Fibroblast of villous mesenchyme (primary cell): ENCODE measurements at regions not wholly inside any gene's neighbourhood (a gene's known extent, or its start where the extent isn't known, plus 50 kb on each side); places are given as distances from the start of the nearest gene placed in this dataset.

Experiments
- DNase-seq: peaks from one replicate; pipeline ENCODE4 v3.0.0-alpha.2; 2010; ENCODE audit warnings: low read depth
- H3K4me3 ChIP-seq: 2 replicates; pipeline ENCODE4 v1.5.1; 2011; ENCODE audit warnings: low read depth, mild to moderate bottlenecking, low read length
- CTCF ChIP-seq: IDR thresholded peaks from 2 replicates; pipeline ENCODE4 v1.5.1; 2012; ENCODE audit warnings: low read depth, mild to moderate bottlenecking, low read length; ENCODE audit not compliant: insufficient read depth

GRCh38 chr12:27875677-27876076 is 95.6 kb upstream of the MANSC4 start:
- no peak overlapping the region for H3K4me3 ChIP-seq
- DNase-seq = no peak
- no peak for TF ChIP-seq CTCF

GRCh38 chr12:27873010-27873409 is 93.0 kb upstream of the MANSC4 start:
- TF ChIP-seq CTCF = no peak
- DNase-seq = no peak
- no peak overlapping the region for H3K4me3 ChIP-seq

GRCh38 chr12:27871946-27872345 is 91.9 kb upstream of the MANSC4 start:
- H3K4me3 ChIP-seq = no peak overlapping the region
- TF ChIP-seq CTCF = no peak
- no peak for DNase-seq

GRCh38 chr12:27870939-27871338 is 90.9 kb upstream of the MANSC4 start:
- no peak overlapping the region for H3K4me3 ChIP-seq
- TF ChIP-seq CTCF = no peak
- DNase-seq = peak; percentile 84

GRCh38 chr12:27869567-27869966 is 89.5 kb upstream of the MANSC4 start:
- no peak for DNase-seq
- no peak overlapping the region for H3K4me3 ChIP-seq
- no peak for TF ChIP-seq CTCF

GRCh38 chr12:27868139-27868538 is 88.1 kb upstream of the MANSC4 start:
- peak; percentile 89 for DNase-seq
- no peak overlapping the region for H3K4me3 ChIP-seq
- no peak for TF ChIP-seq CTCF

GRCh38 chr12:27866373-27867101 is 86.5 kb upstream of the MANSC4 start:
- peak; percentile 42 for DNase-seq
- no peak for TF ChIP-seq CTCF

More at GRCh38 chr12:27866373-27867101, 86.5 kb upstream of the MANSC4 start:
- no peak overlapping the region for H3K4me3 ChIP-seq
